Neuronal stem cell (in vitro differentiated cells): ENCODE measurements at regions not wholly inside any gene's neighbourhood (a gene's known extent, or its start where the extent isn't known, plus 50 kb on each side); places are given as distances from the start of the nearest gene placed in this dataset.

Source experiments
- DNase-seq: peaks from one replicate; pipeline ENCODE4 v3.0.0-alpha.2; 2013; ENCODE audit warnings: low spot score
- H2AFZ ChIP-seq: one replicate; pipeline ENCODE4 v1.6.1; 2013; ENCODE audit warnings: mild to moderate bottlenecking, low read length, inconsistent platforms
- H2AK5ac ChIP-seq: 2 replicates; pipeline ENCODE4 v1.6.1; 2013; ENCODE audit warnings: low read depth, mild to moderate bottlenecking, inconsistent platforms, low read length, moderate library complexity, mixed read lengths
- H2BK120ac ChIP-seq: 2 replicates; pipeline ENCODE4 v1.6.1; 2013; ENCODE audit warnings: low read depth, mild to moderate bottlenecking, inconsistent platforms, low read length, moderate library complexity, mixed read lengths
- H2BK12ac ChIP-seq: one replicate; pipeline ENCODE4 v1.6.1; 2013; ENCODE audit warnings: low read length, inconsistent platforms
- H2BK15ac ChIP-seq: 2 replicates; pipeline ENCODE4 v1.6.1; 2013; ENCODE audit warnings: mild to moderate bottlenecking, low read length, inconsistent platforms, mixed read lengths
- H2BK5ac ChIP-seq: one replicate; pipeline ENCODE4 v1.6.1; 2013; ENCODE audit warnings: inconsistent platforms, mild to moderate bottlenecking, low read length, moderate library complexity
- H3K14ac ChIP-seq: one replicate; pipeline ENCODE4 v1.6.1; 2013; ENCODE audit warnings: low read length, inconsistent platforms
- H3K18ac ChIP-seq: 2 replicates; pipeline ENCODE4 v1.6.1; 2013; ENCODE audit warnings: low read length, inconsistent platforms
- H3K23ac ChIP-seq: 2 replicates; pipeline ENCODE4 v1.6.1; 2013; ENCODE audit warnings: low read depth, mild to moderate bottlenecking, mixed read lengths, low read length, inconsistent platforms; ENCODE audit not compliant: poor library complexity
- H3K27ac ChIP-seq: replicated peaks from 3 replicates; pipeline ENCODE4 v1.5.1; 2013; ENCODE audit warnings: low read length, inconsistent platforms
- H3K27me3 ChIP-seq, 3 experiments: 2 replicates each; pipeline ENCODE4 v1.6.1; 2013; ENCODE audit warnings: low read length in 3 of 3, mild to moderate bottlenecking in 2 of 3, inconsistent platforms in 1 of 3, low read depth in 1 of 3, mixed read lengths in 1 of 3, moderate library complexity in 1 of 3; ENCODE audit not compliant: control insufficient read depth in 3 of 3, insufficient read depth in 3 of 3
- H3K36me3 ChIP-seq, 2 donors: replicated peaks in 1 of 2; 2 replicates each; pipeline ENCODE4 v1.6.1; 2013; ENCODE audit warnings: low read length in 2 of 2; ENCODE audit not compliant: control insufficient read depth in 2 of 2, insufficient read depth in 2 of 2
- H3K4ac ChIP-seq: 2 replicates; pipeline ENCODE4 v1.6.1; 2013; ENCODE audit warnings: inconsistent platforms, mild to moderate bottlenecking, low read length, moderate library complexity
- H3K4me1 ChIP-seq, 2 donors: 1 replicate in 1 of 2; 2 replicates in 1 of 2; pipeline ENCODE4 v1.6.1; 2013; ENCODE audit warnings: low read length in 2 of 2, low read depth in 1 of 2; ENCODE audit not compliant: control insufficient read depth in 2 of 2, insufficient read depth in 1 of 2
- H3K4me2 ChIP-seq: one replicate; pipeline ENCODE4 v1.6.1; 2013; ENCODE audit warnings: mild to moderate bottlenecking, low read length, inconsistent platforms; ENCODE audit not compliant: insufficient read depth, poor library complexity, severe bottlenecking
- H3K4me3 ChIP-seq, 2 donors: 2 replicates each; pipeline ENCODE4 v1.5.1; 2013; ENCODE audit warnings: low read length in 2 of 2, mild to moderate bottlenecking in 2 of 2, inconsistent platforms in 1 of 2, moderate library complexity in 1 of 2
- H3K79me1 ChIP-seq: one replicate; pipeline ENCODE4 v1.6.1; 2013; ENCODE audit warnings: low read depth, mild to moderate bottlenecking, inconsistent platforms, low read length, moderate library complexity
- H3K9ac ChIP-seq: one replicate; pipeline ENCODE4 v1.6.1; 2013; ENCODE audit warnings: mild to moderate bottlenecking, low read depth, low read length, inconsistent platforms; ENCODE audit not compliant: poor library complexity
- H3K9me3 ChIP-seq, 2 donors: replicated peaks in 1 of 2; 2 replicates each; pipeline versions ENCODE3 to v1.6.1; 2013; ENCODE audit warnings: low read length in 2 of 2, mild to moderate bottlenecking in 2 of 2, inconsistent platforms in 1 of 2, low read depth in 1 of 2, mixed read lengths in 1 of 2, moderate library complexity in 1 of 2; ENCODE audit not compliant: control insufficient read depth in 2 of 2, insufficient read depth in 1 of 2
- H4K8ac ChIP-seq: one replicate; pipeline ENCODE4 v1.6.1; 2013; ENCODE audit warnings: low read depth, mild to moderate bottlenecking, inconsistent platforms, low read length, moderate library complexity
- H4K91ac ChIP-seq: one replicate; pipeline ENCODE4 v1.6.1; 2013; ENCODE audit warnings: low read length, low read depth, mild to moderate bottlenecking, inconsistent platforms; ENCODE audit not compliant: poor library complexity
- WGBS, 2 donors: extraction: QIAGEN DNeasy Blood & Tissue Kit; methylation state at CpG; one replicate each; pipeline ENCODE4 v1.1.7; 2013; ENCODE audit warnings: missing lambda C conversion rate in 2 of 2, mixed read lengths in 1 of 2; ENCODE audit not compliant: insufficient read length in 2 of 2, insufficient replicate concordance in 1 of 2; ENCODE audit errors: extremely low coverage in 2 of 2; 5-methylcytosine and 5-hydroxymethylcytosine counted together

GRCh38 chr5:125081101-125081500 lies 334.7 kb upstream of the ZNF608 start:
- Histone ChIP-seq H3K14ac (no peak overlapping the region), H4K8ac (no peak overlapping the region), H3K9me3 (peaks cover 2 to 5% of the 10 kb centered on the region in 2 donors), H2BK5ac (no peak overlapping the region), H3K79me1 (no peaks in the 10 kb centered on the region), H3K4ac (no peak overlapping the region), H2AFZ (no peak overlapping the region), H3K4me1 (no peaks in the 10 kb centered on the region), H4K91ac (no peak overlapping the region), H2AK5ac (no peak overlapping the region), H3K36me3 (no peaks in the 10 kb centered on the region), H3K27ac (no peak overlapping the region), H3K9ac (no peak overlapping the region), H2BK12ac (no peak overlapping the region), H3K4me3 (no peak overlapping the region), H3K18ac (no peak overlapping the region), H3K23ac (no peak overlapping the region), H2BK15ac (no peak overlapping the region), H2BK120ac (no peak overlapping the region), H3K4me2 (no peak overlapping the region), H3K27me3 (no peaks in the 10 kb centered on the region)
- no CpG with 5 or more reads among the region's 3 CpGs for WGBS, 2 donors
- no peak for DNase-seq

DNA sequence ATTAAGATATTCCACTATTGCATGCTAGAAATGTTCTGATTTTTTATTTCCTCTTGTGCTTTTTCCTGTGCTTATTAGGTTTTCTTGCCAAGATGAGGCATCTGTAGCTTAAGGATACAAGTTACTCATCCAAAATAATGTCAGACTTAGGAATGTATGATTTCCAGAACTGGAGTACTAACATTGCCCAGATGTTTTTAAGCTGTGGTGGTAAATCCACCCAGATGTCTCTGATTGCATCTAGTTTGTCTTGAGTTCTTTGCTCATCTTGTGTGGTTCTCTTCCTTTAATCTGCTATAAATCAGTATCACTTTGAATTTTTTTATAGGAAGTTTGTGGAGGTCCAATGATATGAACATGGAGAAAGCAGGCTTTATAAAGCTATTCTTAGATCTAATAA lies 337.5 kb upstream of the ZNF608 start:
- no peak overlapping the region for H4K8ac ChIP-seq
- H3K9me3 ChIP-seq: peaks cover 3 to 15% of the 10 kb centered on the region in 2 donors
- H3K79me1 ChIP-seq: no peaks in the 10 kb centered on the region
- no peak for DNase-seq
- no peak overlapping the region for H4K91ac ChIP-seq
- no peaks in the 10 kb centered on the region for H3K27me3 ChIP-seq
- no peak overlapping the region for H2BK12ac ChIP-seq
- no peak overlapping the region for H2BK5ac ChIP-seq
- no peak overlapping the region for H3K4me2 ChIP-seq
- no peak overlapping the region for H2BK120ac ChIP-seq
- H3K14ac ChIP-seq: no peak overlapping the region
- no peak overlapping the region for H3K4ac ChIP-seq
- H3K4me1 ChIP-seq: no peaks in the 10 kb centered on the region
- H3K9ac ChIP-seq: no peak overlapping the region
- no peak overlapping the region for H3K18ac ChIP-seq
- no peaks in the 10 kb centered on the region for H3K36me3 ChIP-seq
- no peak overlapping the region for H2AFZ ChIP-seq
- H2AK5ac ChIP-seq: no peak overlapping the region
- no peak overlapping the region for H3K27ac ChIP-seq
- H3K4me3 ChIP-seq: no peak overlapping the region
- no peak overlapping the region for H2BK15ac ChIP-seq
- no peak overlapping the region for H3K23ac ChIP-seq

- WGBS, 2 donors: no CpG with 5 or more reads among the region's 2 CpGs
- Histone ChIP-seq H3K4me2 (no peak overlapping the region), H3K4ac (no peak overlapping the region), H3K9me3 (peaks cover 2 to 18% of the 10 kb centered on the region in 2 donors), H2BK15ac (no peak overlapping the region), H2AFZ (no peak overlapping the region), H3K9ac (no peak overlapping the region), H2AK5ac (no peak overlapping the region), H3K4me3 (no peak overlapping the region), H3K4me1 (no peaks in the 10 kb centered on the region), H3K18ac (no peak overlapping the region), H3K27me3 (no peaks in the 10 kb centered on the region), H3K23ac (no peak overlapping the region), H3K14ac (no peak overlapping the region), H3K27ac (no peak overlapping the region), H2BK12ac (no peak overlapping the region), H3K36me3 (no peaks in the 10 kb centered on the region), H2BK120ac (no peak overlapping the region), H4K91ac (no peak overlapping the region), H2BK5ac (no peak overlapping the region), H4K8ac (no peak overlapping the region), H3K79me1 (no peaks in the 10 kb centered on the region)
- DNase-seq: no peak
These were observed 339.5 kb upstream of the ZNF608 start for GRCh38 chr5:125085797-125086505.

DNA sequence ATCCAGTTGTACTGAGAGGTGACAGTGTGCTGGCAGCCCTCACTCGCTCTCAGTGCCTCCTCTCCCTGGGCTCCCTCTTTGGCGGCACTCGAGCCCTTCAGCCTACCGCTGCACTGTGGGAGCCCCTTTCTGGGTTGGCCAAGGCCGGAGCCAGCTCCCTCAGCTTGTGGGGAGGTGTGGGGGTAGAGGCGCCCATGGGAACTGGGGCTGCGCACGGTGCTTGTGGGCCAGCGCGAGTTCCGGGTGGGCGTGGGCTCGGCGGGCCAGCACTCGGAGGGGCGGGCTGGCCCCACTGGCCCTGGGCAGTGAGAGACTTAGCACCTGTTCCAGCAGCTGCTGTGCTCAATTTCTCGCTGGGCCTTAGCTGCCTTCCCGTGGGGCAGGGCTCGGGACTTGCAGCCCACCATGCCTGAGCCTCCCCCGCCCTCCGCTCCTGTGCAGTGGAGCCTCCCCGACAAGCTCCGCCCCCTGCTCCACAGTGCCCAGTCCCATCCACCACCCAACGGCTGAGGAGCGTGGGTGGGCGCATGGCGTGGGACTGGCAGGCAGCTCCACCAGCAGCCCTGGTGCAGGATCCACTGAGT lies 342.2 kb upstream of the ZNF608 start:
- Histone ChIP-seq H2BK5ac (no peak overlapping the region), H3K27me3 (no peaks in the 10 kb centered on the region), H4K8ac (peak overlapping the region; percentile 65), H3K4me1 (peaks cover 0 to 2% of the 10 kb centered on the region in 2 donors), H2BK12ac (no peak overlapping the region), H4K91ac (no peak overlapping the region), H3K4me3 (peak overlapping the region in 1 of 2 donors; percentile 41), H3K9ac (peak overlapping the region; percentile 44), H2BK120ac (no peak overlapping the region), H2AK5ac (peak overlapping the region; percentile 28), H3K79me1 (no peaks in the 10 kb centered on the region), H3K14ac (peak overlapping the region; percentile 38), H3K27ac (no peak overlapping the region), H2BK15ac (no peak overlapping the region), H3K4me2 (no peak overlapping the region), H2AFZ (no peak overlapping the region), H3K23ac (no peak overlapping the region), H3K18ac (peak overlapping the region; percentile 76), H3K9me3 (peaks cover 2 to 20% of the 10 kb centered on the region in 2 donors), H3K4ac (no peak overlapping the region), H3K36me3 (no peaks in the 10 kb centered on the region)
- DNase-seq: no peak
- no CpG with 5 or more reads among the region's 27 CpGs for WGBS, 2 donors
